ENCODE measurements at regions not wholly inside any gene's neighbourhood (a gene's known extent, or its start where the extent isn't known, plus 50 kb on each side); places are given as distances from the start of the nearest gene placed in this dataset.
"Not testable (repeated sequence)": the region's sequence is repeated elsewhere in the genome, so short reads cannot be mapped to it uniquely, and the experiment has no call there.

DNA sequence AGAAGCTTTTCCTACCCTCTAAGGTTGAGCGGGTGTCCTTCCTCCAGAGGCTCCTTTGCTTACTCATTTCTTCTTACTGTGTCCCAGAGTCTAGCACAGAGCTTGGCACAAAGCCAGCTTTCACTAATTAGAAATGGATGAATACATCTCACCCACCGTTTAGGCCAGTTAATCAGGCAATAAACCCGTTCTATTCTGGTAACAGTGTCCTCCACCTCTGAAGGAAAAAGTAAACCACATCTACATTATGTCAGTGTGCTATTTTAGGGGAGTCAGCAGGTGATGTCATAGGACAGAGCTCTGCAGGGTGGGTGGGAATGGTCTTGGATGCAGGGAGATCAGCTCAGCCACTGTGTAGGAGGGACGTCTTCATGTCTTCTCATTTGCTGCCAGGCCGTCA, 109.2 kb downstream of the OSTF1 start:
- TF ChIP-seq, protein P1, sequence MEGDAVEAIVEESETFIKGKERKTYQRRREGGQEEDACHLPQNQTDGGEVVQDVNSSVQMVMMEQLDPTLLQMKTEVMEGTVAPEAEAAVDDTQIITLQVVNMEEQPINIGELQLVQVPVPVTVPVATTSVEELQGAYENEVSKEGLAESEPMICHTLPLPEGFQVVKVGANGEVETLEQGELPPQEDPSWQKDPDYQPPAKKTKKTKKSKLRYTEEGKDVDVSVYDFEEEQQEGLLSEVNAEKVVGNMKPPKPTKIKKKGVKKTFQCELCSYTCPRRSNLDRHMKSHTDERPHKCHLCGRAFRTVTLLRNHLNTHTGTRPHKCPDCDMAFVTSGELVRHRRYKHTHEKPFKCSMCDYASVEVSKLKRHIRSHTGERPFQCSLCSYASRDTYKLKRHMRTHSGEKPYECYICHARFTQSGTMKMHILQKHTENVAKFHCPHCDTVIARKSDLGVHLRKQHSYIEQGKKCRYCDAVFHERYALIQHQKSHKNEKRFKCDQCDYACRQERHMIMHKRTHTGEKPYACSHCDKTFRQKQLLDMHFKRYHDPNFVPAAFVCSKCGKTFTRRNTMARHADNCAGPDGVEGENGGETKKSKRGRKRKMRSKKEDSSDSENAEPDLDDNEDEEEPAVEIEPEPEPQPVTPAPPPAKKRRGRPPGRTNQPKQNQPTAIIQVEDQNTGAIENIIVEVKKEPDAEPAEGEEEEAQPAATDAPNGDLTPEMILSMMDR (IDR thresholded peaks at IDR 0.05; ENCODE audit: control insufficient read depth, extremely low read depth, insufficient read depth), result no peak
- no peak for DNase-seq (ENCODE audit: low read depth)
- H3K4me3 ChIP-seq (ENCODE audit: low read depth, low read length), result no peak overlapping the region

DNA sequence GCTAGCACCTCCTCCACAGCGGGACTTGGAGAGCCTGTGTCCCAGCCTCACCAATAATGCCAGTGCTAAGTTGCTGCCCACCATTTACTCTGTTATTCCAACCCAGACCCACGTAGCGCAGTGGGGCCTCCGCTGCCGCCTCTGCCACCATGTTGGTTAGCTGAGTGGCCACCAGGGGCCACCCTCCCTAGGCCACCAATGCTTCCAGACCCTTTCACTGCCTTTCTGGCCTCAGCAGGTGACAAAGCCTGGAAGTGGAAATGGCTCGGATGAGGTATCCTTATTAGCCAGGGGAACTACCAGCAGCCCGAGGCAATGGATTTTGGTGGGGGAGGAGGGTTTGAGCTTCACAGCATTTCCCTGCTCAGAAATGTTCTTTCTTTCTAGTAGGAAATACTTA, 110.1 kb downstream of the OSTF1 start:
- TF ChIP-seq, protein P1 (IDR thresholded peaks at IDR 0.05; ENCODE audit: control insufficient read depth, extremely low read depth, insufficient read depth), result peak; percentile 19; the same call in 1 of the 2 replicates
- no peak overlapping the region for H3K4me3 ChIP-seq (ENCODE audit: low read depth, low read length)
- no peak for DNase-seq (ENCODE audit: low read depth)

GRCh38 chr9:75200892-75201470, 112.7 kb downstream of the OSTF1 start:
- peak; percentile 30 for DNase-seq (ENCODE audit: low read depth)
- TF ChIP-seq, protein P1 (IDR thresholded peaks at IDR 0.05; ENCODE audit: control insufficient read depth, extremely low read depth, insufficient read depth), result peak; percentile 67
- no peak overlapping the region for H3K4me3 ChIP-seq (ENCODE audit: low read depth, low read length)

DNA sequence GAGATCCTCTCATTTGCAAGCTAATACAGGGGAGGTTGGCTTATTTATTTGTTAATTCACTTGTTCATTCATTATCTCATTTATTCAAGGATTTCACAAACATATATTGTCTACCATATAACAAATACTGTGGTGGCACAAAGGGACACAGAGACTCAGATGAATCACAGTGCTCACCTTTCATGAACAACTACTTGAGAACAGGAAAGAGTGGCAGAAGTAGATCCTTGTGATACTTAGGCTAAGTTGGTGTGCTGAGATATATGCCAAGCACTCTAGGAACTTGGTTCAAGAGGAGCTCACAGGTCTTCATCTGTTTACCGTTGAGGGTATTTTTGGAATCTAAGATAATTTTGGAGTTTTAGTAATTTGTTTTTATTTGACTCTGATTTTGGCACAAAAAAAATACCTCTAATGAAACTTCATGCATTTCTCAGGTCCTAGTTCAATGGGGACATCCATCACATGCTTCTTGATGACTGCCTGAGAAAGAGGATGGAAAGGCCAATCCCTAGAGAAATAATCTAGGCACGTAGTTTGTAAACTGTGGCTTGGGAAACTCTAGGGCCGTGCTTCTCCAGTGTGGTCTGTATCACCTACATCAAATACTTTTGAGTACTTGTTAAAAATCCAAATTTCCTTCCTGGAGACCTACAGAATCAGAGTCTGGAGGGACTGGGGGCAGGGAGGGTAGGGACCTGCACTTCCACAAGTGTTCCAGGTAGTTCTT, 113.3 kb downstream of the OSTF1 start:
- DNase-seq (ENCODE audit: low read depth), result no peak
- no peak overlapping the region for H3K4me3 ChIP-seq (ENCODE audit: low read depth, low read length)
- TF ChIP-seq, protein P1 (IDR thresholded peaks at IDR 0.05; ENCODE audit: control insufficient read depth, extremely low read depth, insufficient read depth), result no peak

GRCh38 chr9:75207997-75208396, 119.7 kb downstream of the OSTF1 start:
- H3K4me3 ChIP-seq (ENCODE audit: low read depth, low read length); DNase-seq (ENCODE audit: low read depth): not testable (repeated sequence)

GRCh38 chr9:75210215-75210614, 121.9 kb downstream of the OSTF1 start:
- no peak for DNase-seq (ENCODE audit: low read depth)
- H3K4me3 ChIP-seq (ENCODE audit: low read depth, low read length), result no peak overlapping the region
- TF ChIP-seq, protein P1 (IDR thresholded peaks at IDR 0.05; ENCODE audit: control insufficient read depth, extremely low read depth, insufficient read depth), result no peak

- TF ChIP-seq, protein P1 (IDR thresholded peaks at IDR 0.05; ENCODE audit: control insufficient read depth, extremely low read depth, insufficient read depth), result no peak
- no peak for DNase-seq (ENCODE audit: low read depth)
- H3K4me3 ChIP-seq (ENCODE audit: low read depth, low read length), result no peak overlapping the region
Observed at GRCh38 chr9:75213765-75214164, 125.5 kb downstream of the OSTF1 start.
